ENCODE measurements at regions not wholly inside any gene's neighbourhood (a gene's known extent, or its start where the extent isn't known, plus 50 kb on each side); places are given as distances from the start of the nearest gene placed in this dataset.
"Not testable (repeated sequence)": the region's sequence is repeated elsewhere in the genome, so short reads cannot be mapped to it uniquely, and the experiment has no call there.

DNA sequence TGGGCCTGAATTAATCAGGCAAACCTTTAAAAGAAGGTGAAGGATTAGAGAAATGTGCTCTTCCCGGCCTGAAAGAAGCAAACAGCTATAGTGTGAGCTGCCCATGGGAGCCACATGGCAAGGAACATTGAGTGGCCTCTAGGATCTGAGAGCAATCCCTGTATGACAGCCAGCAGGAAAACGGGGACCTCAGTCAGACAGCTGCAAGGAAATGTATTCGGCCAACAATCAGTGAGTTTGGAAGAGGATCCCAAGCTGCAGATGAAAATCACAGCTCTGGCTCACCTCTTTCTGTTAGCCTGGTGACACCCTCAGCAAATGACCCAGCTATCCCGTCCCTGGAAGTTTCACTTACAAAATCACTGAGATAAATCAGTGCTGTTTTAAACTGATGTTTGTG, 309.2 kb downstream of the SH3GL2 start:
- H3K27ac ChIP-seq (ENCODE audit: insufficient read depth, low read depth, low read length, poor library complexity, severe bottlenecking), result no peak overlapping the region
- no peaks in the 10 kb centered on the region for H3K4me1 ChIP-seq (ENCODE audit: control insufficient read depth, insufficient read depth, low read length)
- H3K36me3 ChIP-seq (ENCODE audit: control insufficient read depth, insufficient read depth, low read length), result no peaks in the 10 kb centered on the region
- H3K9me3 ChIP-seq (ENCODE audit: control insufficient read depth, low read length), result no peaks in the 10 kb centered on the region
- H3K4me3 ChIP-seq (ENCODE audit: insufficient read depth, low read depth, low read length), result no peak overlapping the region
- 90 to 94% methylated on average over 3 to 4 of the region's 4 CpGs for WGBS, 2 experiments
- no peaks in the 10 kb centered on the region for H3K27me3 ChIP-seq (ENCODE audit: control insufficient read depth, insufficient read depth, low read length, poor library complexity, severe bottlenecking)

DNA sequence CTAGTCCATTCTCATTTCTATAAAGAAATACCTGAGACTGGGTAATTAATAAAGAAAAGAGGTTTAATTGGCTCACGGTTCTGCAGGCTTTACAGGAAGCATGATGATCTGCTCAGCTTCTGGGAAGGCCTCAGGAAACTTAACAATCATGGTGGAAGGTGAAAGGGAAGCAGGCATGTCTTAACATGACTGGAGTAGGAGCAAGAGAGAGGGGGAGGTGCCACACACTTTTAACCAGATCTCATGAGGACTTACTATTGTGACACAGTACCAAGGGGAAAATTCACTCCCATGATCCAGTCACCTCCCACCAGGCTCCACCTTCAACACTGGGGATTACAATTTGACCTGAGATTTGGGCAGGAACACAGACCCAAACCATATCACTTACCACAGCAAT, 310.1 kb downstream of the SH3GL2 start:
- not testable (repeated sequence) for H3K36me3 ChIP-seq (ENCODE audit: control insufficient read depth, insufficient read depth, low read length); H3K27ac ChIP-seq (ENCODE audit: insufficient read depth, low read depth, low read length, poor library complexity, severe bottlenecking); H3K27me3 ChIP-seq (ENCODE audit: control insufficient read depth, insufficient read depth, low read length, poor library complexity, severe bottlenecking); H3K4me1 ChIP-seq (ENCODE audit: control insufficient read depth, insufficient read depth, low read length); H3K9me3 ChIP-seq (ENCODE audit: control insufficient read depth, low read length); H3K4me3 ChIP-seq (ENCODE audit: insufficient read depth, low read depth, low read length)
- WGBS, 2 experiments, result 88 to 95% methylated on average over 1 of the region's 1 CpG

DNA sequence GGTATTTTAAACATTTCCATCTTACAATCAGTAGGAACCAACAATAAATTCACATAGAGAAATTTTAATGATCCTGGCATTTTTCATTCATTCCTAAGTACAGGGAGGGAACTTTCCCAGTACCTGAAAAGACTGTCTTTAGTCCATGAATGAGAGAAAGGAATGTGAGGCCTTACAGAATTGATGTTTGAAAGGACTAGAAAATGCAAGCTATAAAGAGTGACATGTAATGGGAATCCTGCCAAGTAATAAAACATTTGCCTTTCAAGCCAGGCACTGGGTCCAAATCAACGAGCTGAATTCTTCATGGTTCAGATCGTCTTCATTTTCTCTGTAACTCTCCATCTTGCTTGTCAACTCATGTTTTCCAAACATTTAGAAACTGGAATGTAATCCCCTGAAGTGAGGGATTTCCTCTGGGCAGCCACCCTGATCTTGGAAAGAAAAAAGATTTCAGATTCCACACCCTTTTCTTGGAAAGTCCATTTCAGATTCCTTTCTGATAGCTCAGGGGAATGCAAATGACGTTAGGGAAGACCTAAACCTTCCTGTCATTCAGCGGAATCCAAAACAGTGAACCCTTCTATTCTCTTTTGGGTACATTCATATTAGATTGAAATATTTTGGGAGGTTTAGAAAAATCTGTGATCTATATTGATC, 315.8 kb downstream of the SH3GL2 start:
- Histone ChIP-seq H3K27me3 (ENCODE audit: control insufficient read depth, insufficient read depth, low read length, poor library complexity, severe bottlenecking) (no peaks in the 10 kb centered on the region), H3K27ac (ENCODE audit: insufficient read depth, low read depth, low read length, poor library complexity, severe bottlenecking) (no peak overlapping the region), H3K4me3 (ENCODE audit: insufficient read depth, low read depth, low read length) (no peak overlapping the region), H3K36me3 (ENCODE audit: control insufficient read depth, insufficient read depth, low read length) (no peaks in the 10 kb centered on the region), H3K4me1 (ENCODE audit: control insufficient read depth, insufficient read depth, low read length) (peaks cover 3% of the 10 kb centered on the region), H3K9me3 (ENCODE audit: control insufficient read depth, low read length) (no peaks in the 10 kb centered on the region)
- 71 to 72% methylated on average over 4 of the region's 4 CpGs for WGBS, 2 experiments

DNA sequence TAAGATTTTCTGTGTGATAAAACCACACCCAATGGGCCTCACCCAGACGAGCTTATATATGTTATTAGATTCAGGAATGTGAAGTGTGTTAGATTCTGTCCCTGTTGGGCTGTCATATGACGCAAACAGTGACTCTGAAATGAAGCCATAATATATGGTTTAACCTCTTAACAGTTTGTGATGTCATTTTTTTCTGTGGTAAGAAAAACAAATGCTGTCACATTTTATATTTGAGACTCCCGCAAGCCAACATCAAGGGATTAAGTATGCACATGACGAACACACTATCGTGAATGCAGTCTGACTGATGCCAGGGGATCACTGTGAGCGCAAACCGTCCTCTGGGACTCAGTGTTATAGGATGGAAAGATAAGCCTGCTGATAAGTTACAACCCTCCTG, 321.7 kb downstream of the SH3GL2 start:
- 89 to 91% methylated on average over 7 of the region's 7 CpGs for WGBS, 2 experiments
- Histone ChIP-seq H3K9me3 (ENCODE audit: control insufficient read depth, low read length) (no peaks in the 10 kb centered on the region), H3K4me1 (ENCODE audit: control insufficient read depth, insufficient read depth, low read length) (peaks cover 2% of the 10 kb centered on the region), H3K4me3 (ENCODE audit: insufficient read depth, low read depth, low read length) (no peak overlapping the region), H3K36me3 (ENCODE audit: control insufficient read depth, insufficient read depth, low read length) (no peaks in the 10 kb centered on the region), H3K27me3 (ENCODE audit: control insufficient read depth, insufficient read depth, low read length, poor library complexity, severe bottlenecking) (peaks cover 31% of the 10 kb centered on the region), H3K27ac (ENCODE audit: insufficient read depth, low read depth, low read length, poor library complexity, severe bottlenecking) (no peak overlapping the region)

DNA sequence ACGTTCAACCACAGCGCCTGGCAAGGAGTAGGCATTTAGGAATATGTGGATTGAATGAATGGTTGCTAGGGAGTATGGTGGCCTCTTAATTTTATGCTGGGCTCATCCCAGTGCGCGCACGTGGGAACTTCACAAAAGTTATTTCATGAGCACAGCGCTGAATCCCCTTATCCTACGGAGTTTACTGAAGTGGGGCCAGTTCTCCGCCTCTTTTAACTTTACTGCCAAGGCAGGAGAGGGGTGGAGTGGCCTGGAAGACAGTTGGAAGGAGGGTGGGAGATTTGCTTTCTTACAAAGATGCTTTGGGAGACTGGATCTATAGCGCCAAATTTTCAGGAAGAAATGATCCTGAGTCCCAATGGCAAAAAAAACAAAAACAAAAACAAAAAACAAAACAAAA, 326.5 kb downstream of the SH3GL2 start:
- WGBS, 2 experiments, result 53 to 60% methylated on average over 9 of the region's 9 CpGs
- no peak overlapping the region for H3K4me3 ChIP-seq (ENCODE audit: insufficient read depth, low read depth, low read length)
- no peak overlapping the region for H3K27ac ChIP-seq (ENCODE audit: insufficient read depth, low read depth, low read length, poor library complexity, severe bottlenecking)
- H3K27me3 ChIP-seq (ENCODE audit: control insufficient read depth, insufficient read depth, low read length, poor library complexity, severe bottlenecking), result peaks cover 62% of the 10 kb centered on the region
- H3K36me3 ChIP-seq (ENCODE audit: control insufficient read depth, insufficient read depth, low read length), result no peaks in the 10 kb centered on the region
- H3K4me1 ChIP-seq (ENCODE audit: control insufficient read depth, insufficient read depth, low read length), result peaks cover 9% of the 10 kb centered on the region
- H3K9me3 ChIP-seq (ENCODE audit: control insufficient read depth, low read length), result no peaks in the 10 kb centered on the region

DNA sequence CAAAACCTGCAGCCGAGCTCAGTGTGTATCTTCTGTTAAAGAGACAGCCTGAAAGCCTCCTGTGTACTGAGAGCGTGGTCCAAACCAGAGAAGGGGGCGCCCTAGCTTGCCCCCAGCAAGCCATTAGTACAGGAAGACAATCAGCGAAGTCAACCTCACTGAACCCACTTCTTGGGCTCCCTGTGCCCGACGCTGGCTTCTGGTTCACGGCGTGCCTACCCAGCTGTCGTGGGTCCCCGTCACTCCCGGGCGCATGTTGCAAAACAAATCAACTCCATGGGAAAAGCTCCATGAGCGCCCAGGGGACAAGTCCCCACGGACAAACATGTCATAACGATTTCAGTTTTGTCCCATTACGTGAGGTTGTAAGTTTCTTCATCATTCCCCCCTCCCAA, 326.9 kb downstream of the SH3GL2 start:
- WGBS, 2 experiments, result 5 to 6% methylated on average over 16 of the region's 16 CpGs
- Histone ChIP-seq H3K9me3 (ENCODE audit: control insufficient read depth, low read length) (no peaks in the 10 kb centered on the region), H3K27ac (ENCODE audit: insufficient read depth, low read depth, low read length, poor library complexity, severe bottlenecking) (no peak overlapping the region), H3K4me3 (ENCODE audit: insufficient read depth, low read depth, low read length) (peak overlapping the region; percentile 32), H3K4me1 (ENCODE audit: control insufficient read depth, insufficient read depth, low read length) (peaks cover 9% of the 10 kb centered on the region), H3K36me3 (ENCODE audit: control insufficient read depth, insufficient read depth, low read length) (no peaks in the 10 kb centered on the region), H3K27me3 (ENCODE audit: control insufficient read depth, insufficient read depth, low read length, poor library complexity, severe bottlenecking) (peaks cover 62% of the 10 kb centered on the region)

DNA sequence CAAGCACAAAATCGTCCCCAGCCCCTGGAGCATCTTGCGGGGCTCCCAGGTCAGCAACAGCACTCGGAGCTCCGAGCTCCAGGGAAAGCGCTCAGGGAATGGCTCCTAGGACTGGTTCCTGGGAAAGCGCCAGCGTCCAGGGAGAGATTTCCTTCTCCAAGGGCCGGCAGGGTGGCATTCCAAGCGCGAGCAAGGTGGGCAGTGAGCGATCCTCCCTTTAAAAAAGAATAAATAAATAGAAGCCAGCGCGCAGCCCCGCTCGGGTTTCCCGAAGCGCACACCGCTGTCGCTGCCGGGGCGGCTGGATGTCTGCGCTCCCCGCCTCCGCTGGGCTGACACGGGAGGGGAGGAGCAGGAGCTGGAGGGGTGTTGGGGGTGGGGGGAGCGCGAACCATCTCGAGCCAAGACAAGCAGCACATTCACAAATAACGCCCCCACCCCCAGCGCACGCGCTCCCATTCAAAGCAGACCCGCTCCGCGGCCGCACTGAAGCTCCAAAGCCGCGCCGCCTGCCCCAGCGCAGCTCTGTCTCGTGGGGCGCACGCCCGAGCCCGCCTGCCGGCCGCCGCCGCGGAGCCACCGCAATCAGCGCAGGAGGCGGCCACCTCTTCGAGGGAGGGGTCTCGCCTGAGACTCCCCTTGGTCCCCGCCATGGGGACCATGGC, 327.4 kb downstream of the SH3GL2 start:
- Histone ChIP-seq H3K4me3 (ENCODE audit: insufficient read depth, low read depth, low read length) (peak overlapping the region; percentile 32), H3K36me3 (ENCODE audit: control insufficient read depth, insufficient read depth, low read length) (no peaks in the 10 kb centered on the region), H3K27me3 (ENCODE audit: control insufficient read depth, insufficient read depth, low read length, poor library complexity, severe bottlenecking) (peaks cover 62% of the 10 kb centered on the region), H3K4me1 (ENCODE audit: control insufficient read depth, insufficient read depth, low read length) (peaks cover 9% of the 10 kb centered on the region), H3K9me3 (ENCODE audit: control insufficient read depth, low read length) (no peaks in the 10 kb centered on the region), H3K27ac (ENCODE audit: insufficient read depth, low read depth, low read length, poor library complexity, severe bottlenecking) (no peak overlapping the region)
- WGBS, 2 experiments, result 0 to 1% methylated on average over 55 to 56 of the region's 56 CpGs

DNA sequence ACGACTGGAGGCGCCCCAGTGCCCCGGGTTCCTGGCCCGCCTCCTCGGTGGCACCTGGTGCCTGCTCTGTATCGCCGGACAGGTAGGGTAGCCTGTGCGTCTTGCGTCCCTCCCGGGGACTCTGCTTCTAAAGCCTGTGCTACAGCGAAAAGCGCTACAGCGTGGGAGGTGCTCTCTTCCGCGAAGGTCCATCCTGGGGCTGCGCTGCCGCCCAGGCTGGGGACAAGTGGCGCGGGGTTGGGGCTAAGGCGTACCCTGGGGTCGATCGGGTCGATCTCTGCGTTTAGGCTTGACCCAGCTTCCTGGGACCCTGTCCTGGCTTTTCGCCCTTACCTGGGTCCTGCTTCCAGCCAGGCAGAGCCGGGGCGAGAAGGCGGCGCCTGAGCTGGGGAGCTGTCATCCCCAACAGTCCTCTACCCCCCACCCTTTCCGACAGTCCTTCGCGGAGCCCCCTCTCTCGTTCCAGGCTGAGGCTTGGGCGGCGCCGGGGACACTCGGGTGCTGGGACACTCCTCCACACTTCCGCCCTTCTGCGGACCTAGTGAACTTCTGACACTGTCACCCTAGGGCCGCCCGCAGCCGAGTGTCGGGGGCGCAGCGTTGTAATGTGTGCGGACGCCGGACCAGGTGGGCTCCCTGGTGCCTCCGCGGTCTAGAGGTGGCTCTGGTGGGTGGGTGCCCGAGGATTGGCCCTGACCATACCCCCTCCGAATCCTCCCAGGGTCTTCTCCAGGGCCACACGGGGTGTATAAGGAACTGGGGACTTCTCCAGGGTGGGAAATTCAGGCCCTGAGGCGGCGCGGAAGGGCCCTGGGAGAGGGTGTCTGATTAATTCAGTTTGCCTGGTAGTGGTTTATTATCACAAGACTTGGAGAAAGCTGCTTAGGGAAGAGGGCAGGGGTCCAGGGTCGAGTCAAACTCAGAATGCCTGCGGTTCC, 328.2 kb downstream of the SH3GL2 start:
- peaks cover 62% of the 10 kb centered on the region for H3K27me3 ChIP-seq (ENCODE audit: control insufficient read depth, insufficient read depth, low read length, poor library complexity, severe bottlenecking)
- H3K9me3 ChIP-seq (ENCODE audit: control insufficient read depth, low read length), result no peaks in the 10 kb centered on the region
- no peak overlapping the region for H3K27ac ChIP-seq (ENCODE audit: insufficient read depth, low read depth, low read length, poor library complexity, severe bottlenecking)
- WGBS, 2 experiments, result 12 to 13% methylated on average over 58 of the region's 58 CpGs
- peak overlapping the region; percentile 32 for H3K4me3 ChIP-seq (ENCODE audit: insufficient read depth, low read depth, low read length)
- no peaks in the 10 kb centered on the region for H3K36me3 ChIP-seq (ENCODE audit: control insufficient read depth, insufficient read depth, low read length)
- peaks cover 9% of the 10 kb centered on the region for H3K4me1 ChIP-seq (ENCODE audit: control insufficient read depth, insufficient read depth, low read length)

DNA sequence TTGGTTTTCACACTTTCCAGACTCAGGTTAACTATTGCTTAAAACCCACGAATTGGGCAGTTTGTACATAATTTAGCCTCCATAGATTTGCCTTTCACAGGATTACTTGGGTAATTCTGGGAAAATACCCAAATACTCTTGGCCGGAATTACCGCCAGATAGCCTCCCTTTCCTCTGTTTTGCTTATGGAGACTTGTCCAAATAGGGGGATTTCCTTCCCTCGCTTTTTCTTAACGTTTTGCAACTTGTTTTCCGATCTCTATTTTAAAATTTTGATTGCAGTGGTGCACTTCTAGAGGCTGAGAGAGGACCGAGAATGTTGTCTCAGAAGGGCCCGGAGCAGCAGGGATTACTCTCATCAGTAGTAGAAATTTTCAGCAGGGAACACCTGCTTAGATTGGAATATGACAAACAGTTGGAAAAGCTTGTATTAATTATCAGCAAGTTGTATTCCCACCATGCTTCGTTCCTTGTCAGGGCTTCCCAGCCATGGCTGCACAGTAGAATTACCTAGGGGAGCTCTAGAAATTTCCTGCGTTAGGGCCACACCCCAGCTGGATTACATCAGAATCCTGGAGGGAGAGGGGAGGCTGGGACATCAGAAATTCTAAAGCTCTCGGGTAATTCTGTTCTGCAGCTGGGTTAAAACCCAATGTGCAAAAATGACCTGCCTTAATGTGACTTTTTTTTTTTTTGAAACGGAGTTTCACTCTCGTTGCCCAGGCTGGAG, 329.1 kb downstream of the SH3GL2 start:
- H3K4me1 ChIP-seq (ENCODE audit: control insufficient read depth, insufficient read depth, low read length), result peaks cover 9% of the 10 kb centered on the region
- no peak overlapping the region for H3K27ac ChIP-seq (ENCODE audit: insufficient read depth, low read depth, low read length, poor library complexity, severe bottlenecking)
- H3K27me3 ChIP-seq (ENCODE audit: control insufficient read depth, insufficient read depth, low read length, poor library complexity, severe bottlenecking), result peaks cover 58% of the 10 kb centered on the region
- H3K4me3 ChIP-seq (ENCODE audit: insufficient read depth, low read depth, low read length), result no peak overlapping the region
- WGBS, 2 experiments, result 88 to 90% methylated on average over 13 of the region's 13 CpGs
- H3K36me3 ChIP-seq (ENCODE audit: control insufficient read depth, insufficient read depth, low read length), result no peaks in the 10 kb centered on the region
- H3K9me3 ChIP-seq (ENCODE audit: control insufficient read depth, low read length), result no peaks in the 10 kb centered on the region
